ENCODE measurements at regions not wholly inside any gene's neighbourhood (a gene's known extent, or its start where the extent isn't known, plus 50 kb on each side); places are given as distances from the start of the nearest gene placed in this dataset.

GRCh38 chr2:6728156-6728555 is 137.6 kb downstream of the CMPK2 start:
- no peak for DNase-seq (ENCODE audit: low read depth, low spot score)
- no peak overlapping the region for H3K27ac ChIP-seq

GRCh38 chr2:6730003-6730402 is 135.7 kb downstream of the CMPK2 start:
- no peak overlapping the region for H3K27ac ChIP-seq
- DNase-seq (ENCODE audit: low read depth, low spot score): peak; percentile 18

GRCh38 chr2:6730649-6731532 is 134.8 kb downstream of the CMPK2 start:
- H3K27ac ChIP-seq: no peak overlapping the region
- DNase-seq (ENCODE audit: low read depth, low spot score): no peak

- DNase-seq (ENCODE audit: low read depth, low spot score): no peak
- H3K27ac ChIP-seq: no peak overlapping the region
These were observed 126.2 kb downstream of the CMPK2 start for GRCh38 chr2:6739547-6739946.

GRCh38 chr2:6741229-6741628 is 124.5 kb downstream of the CMPK2 start:
- no peak for DNase-seq (ENCODE audit: low read depth, low spot score)
- H3K27ac ChIP-seq: no peak overlapping the region

GRCh38 chr2:6744038-6744437 is 121.7 kb downstream of the CMPK2 start:
- DNase-seq (ENCODE audit: low read depth, low spot score): no peak
- no peak overlapping the region for H3K27ac ChIP-seq

- no peak for DNase-seq (ENCODE audit: low read depth, low spot score)
- H3K27ac ChIP-seq: no peak overlapping the region
These were observed 118.3 kb downstream of the CMPK2 start for GRCh38 chr2:6747433-6747832.

GRCh38 chr2:6748406-6749067 is 117.2 kb downstream of the CMPK2 start:
- no peak overlapping the region for H3K27ac ChIP-seq
- DNase-seq (ENCODE audit: low read depth, low spot score): no peak

- no peak for DNase-seq (ENCODE audit: low read depth, low spot score)
- no peak overlapping the region for H3K27ac ChIP-seq
These were observed 115.7 kb downstream of the CMPK2 start for GRCh38 chr2:6749962-6750361.

GRCh38 chr2:6750411-6751158 is 115.1 kb downstream of the CMPK2 start:
- DNase-seq (ENCODE audit: low read depth, low spot score): no peak
- H3K27ac ChIP-seq: no peak overlapping the region

GRCh38 chr2:6754419-6754818 is 111.3 kb downstream of the CMPK2 start:
- H3K27ac ChIP-seq: no peak overlapping the region
- DNase-seq (ENCODE audit: low read depth, low spot score): no peak

- H3K27ac ChIP-seq: no peak overlapping the region
- no peak for DNase-seq (ENCODE audit: low read depth, low spot score)
These were observed 110.3 kb downstream of the CMPK2 start for GRCh38 chr2:6755456-6755855.

- H3K27ac ChIP-seq: no peak overlapping the region
- no peak for DNase-seq (ENCODE audit: low read depth, low spot score)
These were observed 108.5 kb downstream of the CMPK2 start for GRCh38 chr2:6757215-6757614.

GRCh38 chr2:6759689-6760088 is 106.0 kb downstream of the CMPK2 start:
- no peak for DNase-seq (ENCODE audit: low read depth, low spot score)
- H3K27ac ChIP-seq: no peak overlapping the region

GRCh38 chr2:6760132-6760531 is 105.6 kb downstream of the CMPK2 start:
- no peak overlapping the region for H3K27ac ChIP-seq
- DNase-seq (ENCODE audit: low read depth, low spot score): no peak

GRCh38 chr2:6764968-6765723 is 100.6 kb downstream of the CMPK2 start:
- DNase-seq (ENCODE audit: low read depth, low spot score): no peak
- H3K27ac ChIP-seq: no peak overlapping the region

- H3K27ac ChIP-seq: no peak overlapping the region
- DNase-seq (ENCODE audit: low read depth, low spot score): no peak
These were observed 96.4 kb downstream of the CMPK2 start for GRCh38 chr2:6769346-6769745.

- no peak for DNase-seq (ENCODE audit: low read depth, low spot score)
- H3K27ac ChIP-seq: no peak overlapping the region
These were observed 95.7 kb downstream of the CMPK2 start for GRCh38 chr2:6770006-6770405.

- no peak overlapping the region for H3K27ac ChIP-seq
- no peak for DNase-seq (ENCODE audit: low read depth, low spot score)
These were observed 93.8 kb downstream of the CMPK2 start for GRCh38 chr2:6771634-6772611.
